GM12878 (cell line): ENCODE measurements at regions not wholly inside any gene's neighbourhood (a gene's known extent, or its start where the extent isn't known, plus 50 kb on each side); places are given as distances from the start of the nearest gene placed in this dataset.

Experiments
- EZH2 ChIP-seq: IDR thresholded peaks from 2 replicates; pipeline ENCODE4 v1.6.1; 2012; ENCODE audit warnings: low read depth, mild to moderate bottlenecking, control low read depth, inconsistent platforms, low read length, borderline replicate concordance; ENCODE audit not compliant: control insufficient read depth
- NR2C2 ChIP-seq: IDR thresholded peaks from 2 replicates; pipeline ENCODE4 v1.6.1; 2011; ENCODE audit warnings: borderline replicate concordance, low read depth; ENCODE audit not compliant: control insufficient read depth, insufficient read length
- ZBED1 ChIP-seq: IDR thresholded peaks from 2 replicates; pipeline ENCODE4 v1.6.1; 2016; ENCODE audit warnings: borderline replicate concordance
- TF ChIP-seq, protein P1 (sequence below), 3 experiments: IDR thresholded peaks in 2 of 3; conservative IDR thresholded peaks in 1 of 3; 2 replicates each; pipeline ENCODE4 v1.5.1; 2011; ENCODE audit warnings: low read depth in 3 of 3, low read length in 3 of 3, mild to moderate bottlenecking in 3 of 3, control low read depth in 2 of 3, moderate library complexity in 2 of 3, inconsistent platforms in 1 of 3, mixed read lengths in 1 of 3; ENCODE audit not compliant: control insufficient read depth in 2 of 3, insufficient read depth in 1 of 3; ENCODE audit errors: extremely low read depth in 1 of 3

DNA sequence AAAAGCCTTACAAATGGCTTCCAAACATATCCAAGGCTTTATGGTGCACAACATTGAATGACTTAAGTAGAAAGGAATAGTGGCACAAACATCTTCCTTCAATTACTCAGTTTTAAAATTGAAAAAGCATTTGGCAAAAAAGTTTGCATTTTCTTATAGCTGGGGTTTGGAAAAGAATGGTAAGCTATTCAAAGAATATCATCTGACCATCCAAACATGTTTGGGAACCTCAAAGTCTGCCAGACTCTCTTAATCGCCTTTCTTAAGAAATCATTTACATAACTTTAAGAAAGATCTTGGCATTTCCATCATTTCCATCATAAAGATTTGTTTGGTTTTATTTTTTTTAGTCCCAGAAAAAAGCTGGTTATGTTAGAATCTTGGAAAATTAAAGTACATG, 210.1 kb upstream of the PELI2 start:
- TF ChIP-seq NR2C2 (no peak), EZH2 (no peak), ZBED1 (no peak)
- TF ChIP-seq, protein P1, sequence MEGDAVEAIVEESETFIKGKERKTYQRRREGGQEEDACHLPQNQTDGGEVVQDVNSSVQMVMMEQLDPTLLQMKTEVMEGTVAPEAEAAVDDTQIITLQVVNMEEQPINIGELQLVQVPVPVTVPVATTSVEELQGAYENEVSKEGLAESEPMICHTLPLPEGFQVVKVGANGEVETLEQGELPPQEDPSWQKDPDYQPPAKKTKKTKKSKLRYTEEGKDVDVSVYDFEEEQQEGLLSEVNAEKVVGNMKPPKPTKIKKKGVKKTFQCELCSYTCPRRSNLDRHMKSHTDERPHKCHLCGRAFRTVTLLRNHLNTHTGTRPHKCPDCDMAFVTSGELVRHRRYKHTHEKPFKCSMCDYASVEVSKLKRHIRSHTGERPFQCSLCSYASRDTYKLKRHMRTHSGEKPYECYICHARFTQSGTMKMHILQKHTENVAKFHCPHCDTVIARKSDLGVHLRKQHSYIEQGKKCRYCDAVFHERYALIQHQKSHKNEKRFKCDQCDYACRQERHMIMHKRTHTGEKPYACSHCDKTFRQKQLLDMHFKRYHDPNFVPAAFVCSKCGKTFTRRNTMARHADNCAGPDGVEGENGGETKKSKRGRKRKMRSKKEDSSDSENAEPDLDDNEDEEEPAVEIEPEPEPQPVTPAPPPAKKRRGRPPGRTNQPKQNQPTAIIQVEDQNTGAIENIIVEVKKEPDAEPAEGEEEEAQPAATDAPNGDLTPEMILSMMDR (IDR thresholded peaks at IDR 0.05 in 2 of 3, conservative IDR thresholded peaks at IDR 0.05 in 1 of 3; ENCODE audit: control insufficient read depth in 2 of 3, extremely low read depth in 1 of 3, insufficient read depth in 1 of 3, low read depth in 3 of 3, low read length in 3 of 3), result no peak
